ENCODE measurements at regions not wholly inside any gene's neighbourhood (a gene's known extent, or its start where the extent isn't known, plus 50 kb on each side); places are given as distances from the start of the nearest gene placed in this dataset.
"Not testable (repeated sequence)": the region's sequence is repeated elsewhere in the genome, so short reads cannot be mapped to it uniquely, and the experiment has no call there.

- no peak for DNase-seq (ENCODE audit: low spot score)
These were observed 94.5 kb upstream of the MXRA5 start for GRCh38 chrX:3440981-3441380.

GRCh38 chrX:3435916-3436315, 89.5 kb upstream of the MXRA5 start:
- DNase-seq (ENCODE audit: low spot score) = not testable (repeated sequence)

GRCh38 chrX:3435057-3435456, 88.6 kb upstream of the MXRA5 start:
- no peak for DNase-seq (ENCODE audit: low spot score)

- DNase-seq (ENCODE audit: low spot score) = no peak
These were observed 82.3 kb upstream of the MXRA5 start for GRCh38 chrX:3428792-3429191.

GRCh38 chrX:3426552-3426951, 80.1 kb upstream of the MXRA5 start:
- no peak for DNase-seq (ENCODE audit: low spot score)

- DNase-seq (ENCODE audit: low spot score) = no peak
These were observed 78.6 kb upstream of the MXRA5 start for GRCh38 chrX:3425031-3425430.

- DNase-seq (ENCODE audit: low spot score) = no peak
These were observed 73.9 kb upstream of the MXRA5 start for GRCh38 chrX:3420316-3420715.

- no peak for DNase-seq (ENCODE audit: low spot score)
These were observed 68.6 kb upstream of the MXRA5 start for GRCh38 chrX:3415011-3415410.

GRCh38 chrX:3411626-3412025, 65.2 kb upstream of the MXRA5 start:
- DNase-seq (ENCODE audit: low spot score) = not testable (repeated sequence)

GRCh38 chrX:3409936-3410335, 63.5 kb upstream of the MXRA5 start:
- not testable (repeated sequence) for DNase-seq (ENCODE audit: low spot score)

GRCh38 chrX:3407781-3408180, 61.3 kb upstream of the MXRA5 start:
- DNase-seq (ENCODE audit: low spot score) = no peak

GRCh38 chrX:3407121-3407520, 60.7 kb upstream of the MXRA5 start:
- DNase-seq (ENCODE audit: low spot score) = no peak

- DNase-seq (ENCODE audit: low spot score) = no peak
These were observed 57.3 kb upstream of the MXRA5 start for GRCh38 chrX:3403748-3404147.

All from putamen (tissue), 1 donor.